AG04450 (cell line): ENCODE measurements at regions not wholly inside any gene's neighbourhood (a gene's known extent, or its start where the extent isn't known, plus 50 kb on each side); places are given as distances from the start of the nearest gene placed in this dataset.

Experiments used
- CTCF ChIA-PET: fragments of 300-600, 350-600 bp; formaldehyde crosslinking; extraction: SDS; loops from one replicate; lab custom pipeline; 2022; ENCODE audit warnings: antibody characterized with exemption, inconsistent platforms; lab: Charles Lee
- POLR2A ChIA-PET: fragments of 350-600 bp; formaldehyde crosslinking; extraction: SDS; loops from one replicate; lab custom pipeline; 2021; ENCODE audit warnings: antibody characterized with exemption, inconsistent platforms; lab: Yijun Ruan, JAX
- DNase-seq: peaks from one replicate; pipeline ENCODE4 v3.0.0-alpha.2; 2011; ENCODE audit warnings: low read depth, low spot score
- H3K27ac ChIP-seq: one replicate; pipeline ENCODE4 v1.5.1; 2012; ENCODE audit warnings: low read depth, low read length, control low read depth
- H3K27me3 ChIP-seq: one replicate; pipeline ENCODE4 v1.6.0; 2012; ENCODE audit warnings: low read length; ENCODE audit not compliant: control insufficient read depth, insufficient read depth
- H3K4me3 ChIP-seq: 2 replicates; pipeline ENCODE4 v1.5.1; 2011; ENCODE audit warnings: mild to moderate bottlenecking, low read depth, low read length, control low read depth
- H3K9me3 ChIP-seq: 2 replicates; pipeline ENCODE4 v1.5.1; 2012; ENCODE audit warnings: low read length; ENCODE audit not compliant: control insufficient read depth, insufficient read depth
- CTCF ChIP-seq: IDR thresholded peaks from 2 replicates; pipeline ENCODE4 v1.5.1; 2011; ENCODE audit warnings: low read depth, low read length, control low read depth, inconsistent platforms

- Histone ChIP-seq H3K9me3 (peaks cover 5% of the 10 kb centered on the region; the same call in 1 of the 2 replicates), H3K27me3 (no peaks in the 10 kb centered on the region), H3K27ac (no peak overlapping the region), H3K4me3 (no peak overlapping the region)
- CTCF ChIA-PET = no interaction called here
- no peak for DNase-seq
- TF ChIP-seq CTCF = no peak
- POLR2A ChIA-PET = no interaction called here
These were observed 116.4 kb upstream of the ITGB1 start for GRCh38 chr10:33074443-33074842.

GRCh38 chr10:33073641-33074415 is 115.8 kb upstream of the ITGB1 start:
- Histone ChIP-seq H3K27ac (no peak overlapping the region), H3K27me3 (no peaks in the 10 kb centered on the region), H3K9me3 (peaks cover 5% of the 10 kb centered on the region; the same call in 1 of the 2 replicates), H3K4me3 (no peak overlapping the region)
- DNase-seq = no peak
- TF ChIP-seq CTCF = no peak
- ChIA-PET POLR2A (no interaction called here), CTCF (interaction anchor here (0.5 kb wide), 1 partner anchor 563 kb away, joined by 3 read pairs; no protein-coding TSS in a partner anchor)

- Histone ChIP-seq H3K27ac (no peak overlapping the region), H3K9me3 (no peaks in the 10 kb centered on the region), H3K4me3 (no peak overlapping the region), H3K27me3 (no peaks in the 10 kb centered on the region)
- ChIA-PET POLR2A (no interaction called here), CTCF (no interaction called here)
- no peak for DNase-seq
- TF ChIP-seq CTCF = no peak
These were observed 113.8 kb upstream of the ITGB1 start for GRCh38 chr10:33071857-33072256.

GRCh38 chr10:33070101-33070500 is 112.1 kb upstream of the ITGB1 start:
- H3K9me3 ChIP-seq = no peaks in the 10 kb centered on the region
- H3K27ac ChIP-seq = no peak overlapping the region
- TF ChIP-seq CTCF = no peak
- no peak for DNase-seq
- CTCF ChIA-PET = no interaction called here
- POLR2A ChIA-PET = no interaction called here
- no peak overlapping the region for H3K4me3 ChIP-seq
- no peaks in the 10 kb centered on the region for H3K27me3 ChIP-seq

GRCh38 chr10:33067917-33068316 is 109.9 kb upstream of the ITGB1 start:
- Histone ChIP-seq H3K27me3 (no peaks in the 10 kb centered on the region), H3K4me3 (no peak overlapping the region), H3K9me3 (no peaks in the 10 kb centered on the region), H3K27ac (no peak overlapping the region)
- no peak for DNase-seq
- ChIA-PET POLR2A (no interaction called here), CTCF (interaction anchor here (1.2 kb wide), 1 partner anchor 12 kb away, joined by 4 read pairs; no protein-coding TSS in a partner anchor)
- no peak for TF ChIP-seq CTCF
